Naive B cell (primary cell): ENCODE measurements at regions not wholly inside any gene's neighbourhood (a gene's known extent, or its start where the extent isn't known, plus 50 kb on each side); places are given as distances from the start of the nearest gene placed in this dataset.

ENCODE experiments used
- ATAC-seq, 2 donors: fragments of 150-1000 bp; cut with Tn5 transposase; 2 replicates each; pipeline ENCODE4 v1.10.0; 2021; ENCODE audit warnings: low read depth in 2 of 2, mild to moderate bottlenecking in 2 of 2, moderate library complexity in 2 of 2
- DNase-seq: peaks from one replicate; pipeline ENCODE4 v3.0.0; 2022
- H3K27ac Mint-ChIP-seq, 6 donors: one replicate each; pipeline ENCODE4 v1.8.0; 2020 to 2022; ENCODE audit warnings: mild to moderate bottlenecking in 6 of 6, mixed read lengths in 6 of 6, moderate library complexity in 5 of 6, inconsistent platforms in 2 of 6
- H3K27me3 Mint-ChIP-seq, 3 donors: one replicate each; pipeline ENCODE4 v1.8.0; 2021 to 2022; ENCODE audit warnings: mixed read lengths in 3 of 3, mild to moderate bottlenecking in 1 of 3
- H3K36me3 Mint-ChIP-seq, 2 donors: one replicate each; pipeline ENCODE4 v1.8.0; 2020 to 2022; ENCODE audit warnings: mixed read lengths in 2 of 2, inconsistent platforms in 1 of 2, mild to moderate bottlenecking in 1 of 2
- H3K4me1 Mint-ChIP-seq, 3 donors: one replicate each; pipeline ENCODE4 v1.8.0; 2020 to 2022; ENCODE audit warnings: mixed read lengths in 3 of 3, inconsistent platforms in 1 of 3, mild to moderate bottlenecking in 1 of 3, moderate library complexity in 1 of 3
- H3K4me3 Mint-ChIP-seq, 8 donors: one replicate each; pipeline ENCODE4 v1.8.0; 2020 to 2022; ENCODE audit warnings: mild to moderate bottlenecking in 8 of 8, mixed read lengths in 8 of 8, moderate library complexity in 8 of 8, inconsistent platforms in 2 of 8
- H3K9me3 Mint-ChIP-seq, 7 donors: one replicate each; pipeline ENCODE4 v1.8.0; 2020 to 2022; ENCODE audit warnings: mixed read lengths in 7 of 7, mild to moderate bottlenecking in 5 of 7, inconsistent platforms in 2 of 7, moderate library complexity in 1 of 7

DNA sequence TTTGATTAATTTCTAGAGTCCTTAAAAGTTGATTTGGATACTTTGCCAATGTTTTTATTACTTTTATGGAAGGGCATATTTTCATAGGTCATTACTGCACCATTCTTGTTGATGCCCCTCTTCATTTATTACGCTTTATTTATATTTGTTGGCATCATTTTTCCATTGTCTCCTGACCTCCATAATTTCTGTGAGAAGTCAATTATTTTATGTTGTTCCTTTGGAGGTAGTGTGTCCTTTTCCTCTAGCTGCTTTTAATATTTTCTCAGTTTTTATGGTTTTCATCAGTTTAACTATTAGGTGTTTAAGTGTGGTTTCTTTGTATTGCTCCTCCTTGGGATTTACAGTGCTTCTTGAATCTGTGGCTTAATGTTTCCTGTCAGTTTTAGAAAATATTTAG lies 134.9 kb downstream of the SAMD9 start:
- Mint-ChIP-seq H3K9me3 (peaks cover 8 to 33% (median 15%) of the 10 kb centered on the region in 7 donors), H3K4me1 (no peaks in the 10 kb centered on the region), H3K4me3 (no peak overlapping the region), H3K36me3 (peaks cover 0 to 7% of the 10 kb centered on the region in 2 donors), H3K27me3 (peaks cover 0 to 5% (median 0%) of the 10 kb centered on the region in 3 donors), H3K27ac (no peak overlapping the region)
- ATAC-seq, result no peak
- DNase-seq, result no peak

DNA sequence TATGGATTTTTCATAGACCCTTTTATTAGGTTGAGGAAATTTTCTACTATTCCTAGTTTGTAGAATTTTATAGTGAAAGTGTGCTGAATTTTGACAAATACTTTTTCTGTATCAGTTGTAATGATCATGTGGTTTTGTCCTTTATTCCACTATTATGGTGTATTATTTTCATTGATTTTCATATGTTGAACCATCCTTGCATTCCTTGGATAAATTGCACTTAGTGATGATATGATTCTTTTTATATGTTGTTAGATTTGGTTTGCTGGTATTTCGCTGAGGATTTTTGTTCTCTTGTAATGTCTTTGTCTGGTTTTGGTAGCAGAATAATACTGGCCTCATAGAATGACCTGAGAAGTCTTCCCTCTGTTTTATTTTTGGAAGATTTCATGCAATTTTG lies 140.6 kb upstream of the CDK6 start:
- peaks cover 0 to 7% of the 10 kb centered on the region in 2 donors for H3K36me3 Mint-ChIP-seq
- H3K27ac Mint-ChIP-seq, result no peak overlapping the region
- no peak overlapping the region for H3K4me3 Mint-ChIP-seq
- DNase-seq (no peak), ATAC-seq (no peak)
- H3K4me1 Mint-ChIP-seq, result no peaks in the 10 kb centered on the region
- H3K27me3 Mint-ChIP-seq, result peaks cover 0 to 4% (median 0%) of the 10 kb centered on the region in 3 donors
- peaks cover 19 to 56% (median 26%) of the 10 kb centered on the region in 7 donors for H3K9me3 Mint-ChIP-seq

GRCh38 chr7:92973974-92974373 lies 137.6 kb upstream of the CDK6 start:
- DNase-seq, result no peak
- no peaks in the 10 kb centered on the region for H3K36me3 Mint-ChIP-seq
- no peaks in the 10 kb centered on the region for H3K4me1 Mint-ChIP-seq
- no peak overlapping the region for H3K27ac Mint-ChIP-seq
- H3K4me3 Mint-ChIP-seq, result no peak overlapping the region
- ATAC-seq, result no peak
- H3K9me3 Mint-ChIP-seq, result peaks cover 10 to 33% (median 20%) of the 10 kb centered on the region in 7 donors
- peaks cover 0 to 4% (median 0%) of the 10 kb centered on the region in 3 donors for H3K27me3 Mint-ChIP-seq

DNA sequence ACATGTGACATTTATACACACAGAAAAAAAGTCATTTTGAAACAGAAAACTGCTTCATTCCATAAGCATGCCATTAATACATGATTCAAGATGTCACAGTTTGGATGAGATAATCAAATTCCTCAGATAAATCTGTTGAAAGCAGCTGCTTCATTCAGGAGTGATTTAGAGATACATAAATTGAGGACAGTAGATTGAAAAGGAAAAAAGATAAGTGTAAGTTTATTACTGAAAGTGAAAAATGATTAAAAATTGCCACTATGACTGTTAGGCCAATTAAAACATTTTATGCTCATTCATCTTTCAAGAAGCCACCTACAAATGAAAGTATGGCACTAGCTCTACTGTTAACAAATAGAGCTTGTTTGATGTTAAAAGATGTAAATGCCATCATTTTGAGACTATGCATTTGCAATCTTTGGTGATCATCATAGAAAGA lies 136.9 kb upstream of the CDK6 start:
- peaks cover 10 to 27% (median 16%) of the 10 kb centered on the region in 7 donors for H3K9me3 Mint-ChIP-seq
- ATAC-seq (no peak), DNase-seq (no peak)
- H3K4me1 Mint-ChIP-seq, result no peaks in the 10 kb centered on the region
- H3K27me3 Mint-ChIP-seq, result peaks cover 0 to 4% (median 0%) of the 10 kb centered on the region in 3 donors
- H3K36me3 Mint-ChIP-seq, result no peaks in the 10 kb centered on the region
- H3K4me3 Mint-ChIP-seq, result no peak overlapping the region
- no peak overlapping the region for H3K27ac Mint-ChIP-seq

DNA sequence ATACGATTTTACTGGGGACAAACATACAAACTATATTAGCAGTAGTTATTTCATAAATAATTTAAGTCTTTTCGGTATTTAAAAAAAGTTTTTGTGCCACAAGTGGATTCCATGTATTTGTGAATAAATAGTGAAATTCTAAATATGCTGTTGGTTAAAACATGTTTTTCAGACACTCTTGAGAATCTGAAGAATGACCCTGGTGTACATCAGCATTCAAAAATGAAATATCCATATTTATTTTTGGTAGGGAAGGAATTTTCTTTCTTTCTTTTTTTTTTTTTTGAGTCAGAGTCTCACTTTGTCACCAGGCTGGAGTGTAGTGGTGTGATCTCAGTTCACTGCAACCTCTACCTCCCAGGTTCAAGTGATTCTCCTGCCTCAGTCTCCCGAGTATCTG lies 136.1 kb upstream of the CDK6 start:
- Mint-ChIP-seq H3K36me3 (no peaks in the 10 kb centered on the region), H3K4me3 (no peak overlapping the region), H3K27me3 (peaks cover 0 to 4% (median 0%) of the 10 kb centered on the region in 3 donors), H3K27ac (no peak overlapping the region), H3K4me1 (no peaks in the 10 kb centered on the region), H3K9me3 (peaks cover 7 to 20% (median 11%) of the 10 kb centered on the region in 7 donors)
- ATAC-seq (no peak), DNase-seq (no peak)

DNA sequence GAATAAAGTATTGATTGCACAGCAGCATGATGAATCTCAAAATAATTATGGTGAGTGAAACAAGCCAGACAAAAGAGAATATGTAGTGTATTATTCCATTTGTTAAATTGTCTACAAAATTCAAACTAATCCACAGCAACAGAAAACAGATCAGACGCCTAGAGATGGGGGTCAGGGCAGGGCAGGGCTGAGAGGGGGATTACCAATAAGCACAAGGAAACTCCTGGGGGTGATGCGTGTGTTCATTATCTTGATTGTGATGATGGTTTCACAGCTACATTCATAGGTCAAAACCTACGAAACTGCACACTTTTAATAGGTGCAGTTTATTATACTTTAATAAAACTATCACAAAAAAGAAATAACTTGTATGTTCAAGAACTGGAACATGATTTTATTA lies 132.7 kb upstream of the CDK6 start:
- peaks cover 0 to 2% (median 0%) of the 10 kb centered on the region in 7 donors for H3K9me3 Mint-ChIP-seq
- peak overlapping the region in 1 of 6 donors; percentile 3 for H3K27ac Mint-ChIP-seq
- ATAC-seq (no peak), DNase-seq (no peak)
- H3K4me1 Mint-ChIP-seq, result no peaks in the 10 kb centered on the region
- no peak overlapping the region for H3K4me3 Mint-ChIP-seq
- H3K27me3 Mint-ChIP-seq, result no peaks in the 10 kb centered on the region
- no peaks in the 10 kb centered on the region for H3K36me3 Mint-ChIP-seq

- Mint-ChIP-seq H3K27me3 (no peaks in the 10 kb centered on the region), H3K4me1 (no peaks in the 10 kb centered on the region), H3K9me3 (peaks cover 0 to 2% (median 0%) of the 10 kb centered on the region in 7 donors), H3K27ac (no peak overlapping the region), H3K4me3 (no peak overlapping the region), H3K36me3 (no peaks in the 10 kb centered on the region)
- no peak for ATAC-seq
- DNase-seq, result no peak
Observed at GRCh38 chr7:92968502-92968901, 132.1 kb upstream of the CDK6 start.

- DNase-seq (no peak), ATAC-seq (no peak)
- peaks cover 0 to 2% (median 0%) of the 10 kb centered on the region in 7 donors for H3K9me3 Mint-ChIP-seq
- H3K4me3 Mint-ChIP-seq, result no peak overlapping the region
- no peaks in the 10 kb centered on the region for H3K4me1 Mint-ChIP-seq
- H3K27ac Mint-ChIP-seq, result no peak overlapping the region
- H3K27me3 Mint-ChIP-seq, result peaks cover 0 to 3% (median 0%) of the 10 kb centered on the region in 3 donors
- no peaks in the 10 kb centered on the region for H3K36me3 Mint-ChIP-seq
Observed at GRCh38 chr7:92967238-92967637, 130.9 kb upstream of the CDK6 start.

- DNase-seq (no peak), ATAC-seq (no peak)
- H3K27me3 Mint-ChIP-seq, result peaks cover 0 to 4% (median 0%) of the 10 kb centered on the region in 3 donors
- no peaks in the 10 kb centered on the region for H3K36me3 Mint-ChIP-seq
- no peaks in the 10 kb centered on the region for H3K4me1 Mint-ChIP-seq
- H3K4me3 Mint-ChIP-seq, result no peak overlapping the region
- H3K27ac Mint-ChIP-seq, result no peak overlapping the region
- peaks cover 0 to 7% (median 4%) of the 10 kb centered on the region in 7 donors for H3K9me3 Mint-ChIP-seq
Observed at GRCh38 chr7:92964141-92964540, 127.8 kb upstream of the CDK6 start.

- Mint-ChIP-seq H3K4me1 (no peaks in the 10 kb centered on the region), H3K9me3 (peaks cover 0 to 7% (median 4%) of the 10 kb centered on the region in 7 donors), H3K36me3 (no peaks in the 10 kb centered on the region), H3K27ac (no peak overlapping the region), H3K4me3 (no peak overlapping the region), H3K27me3 (peaks cover 0 to 4% (median 0%) of the 10 kb centered on the region in 3 donors)
- DNase-seq (no peak), ATAC-seq (no peak)
Observed at GRCh38 chr7:92963566-92963965, 127.2 kb upstream of the CDK6 start.

- Mint-ChIP-seq H3K27me3 (peaks cover 0 to 11% (median 0%) of the 10 kb centered on the region in 3 donors), H3K36me3 (no peaks in the 10 kb centered on the region), H3K4me1 (no peaks in the 10 kb centered on the region), H3K4me3 (no peak overlapping the region), H3K9me3 (peaks cover 0 to 13% (median 6%) of the 10 kb centered on the region in 7 donors), H3K27ac (no peak overlapping the region)
- ATAC-seq (no peak), DNase-seq (no peak)
Observed at GRCh38 chr7:92961961-92962360, 125.6 kb upstream of the CDK6 start.

- Mint-ChIP-seq H3K27me3 (peaks cover 0 to 10% (median 0%) of the 10 kb centered on the region in 3 donors), H3K9me3 (peaks cover 0 to 24% (median 8%) of the 10 kb centered on the region in 7 donors), H3K4me3 (no peak overlapping the region), H3K27ac (no peak overlapping the region), H3K36me3 (no peaks in the 10 kb centered on the region), H3K4me1 (no peaks in the 10 kb centered on the region)
- ATAC-seq (no peak), DNase-seq (no peak)
Observed at GRCh38 chr7:92956575-92956974, 120.2 kb upstream of the CDK6 start.

DNA sequence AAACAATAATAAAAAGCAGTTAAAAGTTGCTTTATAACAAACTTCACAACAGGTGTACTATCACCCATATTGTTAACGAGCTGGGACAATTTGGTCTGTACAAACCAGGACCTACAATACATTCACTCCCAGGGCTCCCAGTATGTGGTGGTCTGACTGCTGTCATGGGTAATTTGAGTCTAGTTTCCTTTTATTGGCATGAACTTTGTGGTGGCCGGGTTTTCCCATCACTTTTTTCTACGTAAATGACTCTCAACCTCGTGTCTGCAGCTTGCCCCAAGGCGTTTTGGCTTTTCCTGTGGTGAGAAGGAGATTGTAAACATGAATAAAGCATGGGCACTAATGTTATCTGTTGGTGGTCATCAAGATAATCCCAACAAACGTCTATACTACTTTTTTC lies 118.7 kb upstream of the CDK6 start:
- no peaks in the 10 kb centered on the region for H3K4me1 Mint-ChIP-seq
- no peak overlapping the region for H3K4me3 Mint-ChIP-seq
- no peak overlapping the region for H3K27ac Mint-ChIP-seq
- H3K36me3 Mint-ChIP-seq, result no peaks in the 10 kb centered on the region
- ATAC-seq (no peak), DNase-seq (no peak)
- peaks cover 0 to 24% (median 8%) of the 10 kb centered on the region in 7 donors for H3K9me3 Mint-ChIP-seq
- peaks cover 0 to 10% (median 0%) of the 10 kb centered on the region in 3 donors for H3K27me3 Mint-ChIP-seq

- Mint-ChIP-seq H3K27me3 (peaks cover 0 to 10% (median 0%) of the 10 kb centered on the region in 3 donors), H3K27ac (no peak overlapping the region), H3K36me3 (no peaks in the 10 kb centered on the region), H3K4me1 (no peaks in the 10 kb centered on the region), H3K4me3 (no peak overlapping the region), H3K9me3 (peaks cover 0 to 17% (median 8%) of the 10 kb centered on the region in 7 donors)
- no peak for ATAC-seq
- no peak for DNase-seq
Observed at GRCh38 chr7:92953657-92954056, 117.3 kb upstream of the CDK6 start.

DNA sequence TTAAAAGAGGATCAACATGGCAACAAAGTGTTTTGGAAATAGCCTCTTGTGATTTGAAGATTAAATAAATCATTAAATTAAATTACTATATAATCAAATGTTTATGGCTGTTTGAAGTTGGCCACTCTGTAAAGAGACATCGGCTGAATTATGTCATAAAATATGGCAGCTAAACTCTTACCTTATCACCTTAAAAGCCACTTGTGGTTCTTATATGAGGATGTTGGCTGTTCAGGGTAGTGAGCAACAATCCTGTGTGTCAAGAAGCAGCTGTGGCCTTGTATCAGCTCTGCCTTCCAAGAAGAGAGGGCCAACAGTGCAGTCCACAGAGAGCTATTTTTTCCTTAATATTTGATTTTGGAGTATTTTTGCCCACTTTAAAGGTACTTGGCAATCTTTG lies 113.4 kb upstream of the CDK6 start:
- Mint-ChIP-seq H3K36me3 (no peaks in the 10 kb centered on the region), H3K27me3 (no peaks in the 10 kb centered on the region), H3K4me1 (no peaks in the 10 kb centered on the region), H3K4me3 (no peak overlapping the region), H3K27ac (no peak overlapping the region), H3K9me3 (no peaks in the 10 kb centered on the region)
- no peak for DNase-seq
- ATAC-seq, result no peak
